ENCODE measurements at regions not wholly inside any gene's neighbourhood (a gene's known extent, or its start where the extent isn't known, plus 50 kb on each side); places are given as distances from the start of the nearest gene placed in this dataset.

DNA sequence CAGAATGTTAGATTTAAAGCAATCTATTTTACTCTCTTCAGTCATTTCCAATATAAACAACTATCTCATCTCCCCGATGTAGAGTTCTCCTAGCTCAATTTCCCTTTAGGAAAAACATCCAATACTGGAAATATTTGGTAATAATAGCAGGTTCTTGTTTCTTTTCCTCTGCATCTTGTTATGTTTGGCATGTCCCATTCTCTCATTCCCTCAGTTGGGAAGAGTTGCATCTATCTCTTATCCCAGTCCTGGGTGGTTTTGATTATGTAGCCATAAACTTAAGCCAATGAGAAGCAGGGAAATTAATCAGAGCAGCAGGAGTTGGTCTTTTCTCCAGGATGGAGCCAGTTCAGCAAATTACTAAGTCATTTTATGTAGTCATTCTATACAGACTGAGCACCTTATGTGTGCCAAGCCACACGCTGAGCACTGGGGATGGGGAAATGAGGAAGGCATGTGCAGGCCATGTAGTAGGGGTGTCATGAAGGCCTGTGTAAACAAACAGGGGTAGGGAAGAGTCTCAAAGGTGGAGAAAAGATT, 418.2 kb upstream of the NFIA start:
- no peak overlapping the region for H3K9ac ChIP-seq (ENCODE audit: insufficient read depth, low read length, poor library complexity, severe bottlenecking)
- intact Hi-C loops (cut with micrococcal nuclease), result no loop called here
- WGBS (ENCODE audit: insufficient coverage), result 100% methylated on average over 1 of the region's 2 CpGs

DNA sequence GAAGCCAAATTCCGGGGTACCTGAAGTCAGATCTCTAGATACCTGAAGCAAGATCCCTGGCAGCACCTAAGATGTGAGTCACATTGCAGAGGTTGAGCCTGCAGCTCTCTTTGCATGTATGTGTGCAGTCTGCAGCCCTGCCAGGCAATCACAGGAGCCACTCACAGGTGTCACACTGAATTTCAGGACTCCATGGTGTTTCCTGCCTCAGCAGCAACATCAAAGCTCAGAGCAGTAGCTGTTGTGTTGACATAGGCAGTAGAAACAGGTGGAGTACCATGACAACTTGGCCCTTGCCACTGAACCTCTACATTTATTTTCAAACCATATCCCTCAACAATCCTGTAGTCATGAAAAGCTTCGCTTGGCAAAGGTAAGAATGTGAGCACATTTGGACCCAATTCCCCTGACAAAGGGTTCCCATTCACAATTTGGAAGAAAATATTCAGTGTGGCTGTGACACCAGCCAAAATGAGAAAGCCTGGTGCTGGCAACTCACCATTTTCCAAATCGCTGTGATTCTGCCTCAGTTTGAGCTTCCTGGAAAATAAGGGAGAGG, 419.8 kb upstream of the NFIA start:
- no peak for DNase-seq
- no peak overlapping the region for H2AFZ ChIP-seq (ENCODE audit: insufficient read depth, low read depth, low read length, poor library complexity, severe bottlenecking)
- H3K4me3 Mint-ChIP-seq, result no peak overlapping the region
- H3K27ac Mint-ChIP-seq, result no peak overlapping the region
- intact Hi-C loops (cut with micrococcal nuclease), result no loop called here
- no peaks in the 10 kb centered on the region for H3K9me3 ChIP-seq (replicated peaks in 1 of 2; ENCODE audit: control insufficient read depth in 1 of 2, insufficient read depth in 1 of 2, low read length in 2 of 2)
- TF ChIP-seq, protein P1, sequence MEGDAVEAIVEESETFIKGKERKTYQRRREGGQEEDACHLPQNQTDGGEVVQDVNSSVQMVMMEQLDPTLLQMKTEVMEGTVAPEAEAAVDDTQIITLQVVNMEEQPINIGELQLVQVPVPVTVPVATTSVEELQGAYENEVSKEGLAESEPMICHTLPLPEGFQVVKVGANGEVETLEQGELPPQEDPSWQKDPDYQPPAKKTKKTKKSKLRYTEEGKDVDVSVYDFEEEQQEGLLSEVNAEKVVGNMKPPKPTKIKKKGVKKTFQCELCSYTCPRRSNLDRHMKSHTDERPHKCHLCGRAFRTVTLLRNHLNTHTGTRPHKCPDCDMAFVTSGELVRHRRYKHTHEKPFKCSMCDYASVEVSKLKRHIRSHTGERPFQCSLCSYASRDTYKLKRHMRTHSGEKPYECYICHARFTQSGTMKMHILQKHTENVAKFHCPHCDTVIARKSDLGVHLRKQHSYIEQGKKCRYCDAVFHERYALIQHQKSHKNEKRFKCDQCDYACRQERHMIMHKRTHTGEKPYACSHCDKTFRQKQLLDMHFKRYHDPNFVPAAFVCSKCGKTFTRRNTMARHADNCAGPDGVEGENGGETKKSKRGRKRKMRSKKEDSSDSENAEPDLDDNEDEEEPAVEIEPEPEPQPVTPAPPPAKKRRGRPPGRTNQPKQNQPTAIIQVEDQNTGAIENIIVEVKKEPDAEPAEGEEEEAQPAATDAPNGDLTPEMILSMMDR (IDR thresholded peaks at IDR 0.05), result no peak
- no peaks in the 10 kb centered on the region for H3K36me3 Mint-ChIP-seq
- H3K4me1 ChIP-seq (ENCODE audit: control insufficient read depth in 1 of 2, insufficient read depth in 2 of 2, low read length in 2 of 2), result no peaks in the 10 kb centered on the region
- H3K27ac ChIP-seq (ENCODE audit: low read depth in 1 of 2, low read length in 2 of 2), result no peak overlapping the region
- H3K9ac ChIP-seq (ENCODE audit: insufficient read depth, low read length, poor library complexity, severe bottlenecking), result no peak overlapping the region
- no peaks in the 10 kb centered on the region for H3K4me1 Mint-ChIP-seq
- H3K27me3 ChIP-seq (ENCODE audit: control insufficient read depth in 2 of 2, insufficient read depth in 2 of 2, low read length in 2 of 2), result no peaks in the 10 kb centered on the region
- H3K4me3 ChIP-seq (replicated peaks in 1 of 3; ENCODE audit: low read depth in 2 of 3, low read length in 3 of 3), result no peak overlapping the region
- no peaks in the 10 kb centered on the region for H4K20me1 ChIP-seq (ENCODE audit: insufficient read depth, low read length)
- H3K27me3 Mint-ChIP-seq (ENCODE audit: low read depth in 3 of 3), result peaks cover 0 to 5% (median 0%) of the 10 kb centered on the region in 3 donors
- no peaks in the 10 kb centered on the region for H3K36me3 ChIP-seq (replicated peaks in 1 of 2; ENCODE audit: control insufficient read depth in 1 of 2, insufficient read depth in 2 of 2, low read length in 2 of 2)
- no peak overlapping the region for H3K4me2 ChIP-seq (replicated peaks; ENCODE audit: extremely low read depth, low read length, poor library complexity, severe bottlenecking)
- 89% methylated on average over 2 of the region's 3 CpGs for WGBS (ENCODE audit: insufficient coverage)
- H3K79me2 ChIP-seq (ENCODE audit: insufficient read depth, low read length), result no peaks in the 10 kb centered on the region
- H3K9me3 Mint-ChIP-seq, result peaks cover 0 to 7% (median 0%) of the 10 kb centered on the region in 7 donors

More for the DNA sequence above, 418.2 kb upstream of the NFIA start:
- TF ChIP-seq, protein P1 (IDR thresholded peaks at IDR 0.05), result no peak
- no peaks in the 10 kb centered on the region for H4K20me1 ChIP-seq (ENCODE audit: insufficient read depth, low read length)
- DNase-seq, result no peak
- Mint-ChIP-seq H3K27ac (no peak overlapping the region), H3K27me3 (ENCODE audit: low read depth in 3 of 3) (peaks cover 0 to 5% (median 1%) of the 10 kb centered on the region in 3 donors), H3K9me3 (peaks cover 0 to 9% (median 0%) of the 10 kb centered on the region in 7 donors), H3K4me1 (no peaks in the 10 kb centered on the region), H3K4me3 (no peak overlapping the region), H3K36me3 (no peaks in the 10 kb centered on the region)
- H3K9me3 ChIP-seq (replicated peaks in 1 of 2; ENCODE audit: control insufficient read depth in 1 of 2, insufficient read depth in 1 of 2, low read length in 2 of 2), result no peaks in the 10 kb centered on the region
- no peaks in the 10 kb centered on the region for H3K36me3 ChIP-seq (replicated peaks in 1 of 2; ENCODE audit: control insufficient read depth in 1 of 2, insufficient read depth in 2 of 2, low read length in 2 of 2)
- H3K4me1 ChIP-seq (ENCODE audit: control insufficient read depth in 1 of 2, insufficient read depth in 2 of 2, low read length in 2 of 2), result no peaks in the 10 kb centered on the region
- no peaks in the 10 kb centered on the region for H3K79me2 ChIP-seq (ENCODE audit: insufficient read depth, low read length)
- no peak overlapping the region for H2AFZ ChIP-seq (ENCODE audit: insufficient read depth, low read depth, low read length, poor library complexity, severe bottlenecking)
- no peaks in the 10 kb centered on the region for H3K27me3 ChIP-seq (ENCODE audit: control insufficient read depth in 2 of 2, insufficient read depth in 2 of 2, low read length in 2 of 2)
- no peak overlapping the region for H3K4me3 ChIP-seq (replicated peaks in 1 of 3; ENCODE audit: low read depth in 2 of 3, low read length in 3 of 3)
- H3K4me2 ChIP-seq (replicated peaks; ENCODE audit: extremely low read depth, low read length, poor library complexity, severe bottlenecking), result no peak overlapping the region
- no peak overlapping the region for H3K27ac ChIP-seq (ENCODE audit: low read depth in 1 of 2, low read length in 2 of 2)
